ENCODE measurements at regions not wholly inside any gene's neighbourhood (a gene's known extent, or its start where the extent isn't known, plus 50 kb on each side); places are given as distances from the start of the nearest gene placed in this dataset.

- TF ChIP-seq CTCF (conservative IDR thresholded peaks at IDR 0.05; ENCODE audit: low read depth, low read length) (no peak), RAD21 (IDR thresholded peaks at IDR 0.05; ENCODE audit: low read length) (no peak), POLR2A (IDR thresholded peaks at IDR 0.05; ENCODE audit: low read depth, low read length) (no peak), SMC3 (IDR thresholded peaks at IDR 0.05; ENCODE audit: low read depth, low read length) (no peak), MAFK (IDR thresholded peaks at IDR 0.05; ENCODE audit: low read depth, low read length) (no peak), RFX5 (IDR thresholded peaks at IDR 0.05; ENCODE audit: low read depth, low read length) (no peak), BHLHE40 (IDR thresholded peaks at IDR 0.05; ENCODE audit: low read depth, low read length) (no peak), CHD1 (IDR thresholded peaks at IDR 0.05; ENCODE audit: low read depth, low read length) (no peak), CEBPB (IDR thresholded peaks at IDR 0.05; ENCODE audit: low read depth, low read length) (no peak), MAZ (IDR thresholded peaks at IDR 0.05; ENCODE audit: borderline replicate concordance, low read depth, low read length) (no peak)
- TF ChIP-seq, protein P1, sequence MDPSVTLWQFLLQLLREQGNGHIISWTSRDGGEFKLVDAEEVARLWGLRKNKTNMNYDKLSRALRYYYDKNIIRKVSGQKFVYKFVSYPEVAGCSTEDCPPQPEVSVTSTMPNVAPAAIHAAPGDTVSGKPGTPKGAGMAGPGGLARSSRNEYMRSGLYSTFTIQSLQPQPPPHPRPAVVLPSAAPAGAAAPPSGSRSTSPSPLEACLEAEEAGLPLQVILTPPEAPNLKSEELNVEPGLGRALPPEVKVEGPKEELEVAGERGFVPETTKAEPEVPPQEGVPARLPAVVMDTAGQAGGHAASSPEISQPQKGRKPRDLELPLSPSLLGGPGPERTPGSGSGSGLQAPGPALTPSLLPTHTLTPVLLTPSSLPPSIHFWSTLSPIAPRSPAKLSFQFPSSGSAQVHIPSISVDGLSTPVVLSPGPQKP (IDR thresholded peaks at IDR 0.05; ENCODE audit: borderline replicate concordance, low read depth, low read length): no peak
- TF ChIP-seq, protein P2, sequence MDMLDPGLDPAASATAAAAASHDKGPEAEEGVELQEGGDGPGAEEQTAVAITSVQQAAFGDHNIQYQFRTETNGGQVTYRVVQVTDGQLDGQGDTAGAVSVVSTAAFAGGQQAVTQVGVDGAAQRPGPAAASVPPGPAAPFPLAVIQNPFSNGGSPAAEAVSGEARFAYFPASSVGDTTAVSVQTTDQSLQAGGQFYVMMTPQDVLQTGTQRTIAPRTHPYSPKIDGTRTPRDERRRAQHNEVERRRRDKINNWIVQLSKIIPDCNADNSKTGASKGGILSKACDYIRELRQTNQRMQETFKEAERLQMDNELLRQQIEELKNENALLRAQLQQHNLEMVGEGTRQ (IDR thresholded peaks at IDR 0.05; ENCODE audit: low read depth, low read length): no peak
Measured at GRCh38 chr2:23326330-23326729, 58.6 kb upstream of the KLHL29 start.

Data from IMR-90 (cell line).